ENCODE measurements at regions not wholly inside any gene's neighbourhood (a gene's known extent, or its start where the extent isn't known, plus 50 kb on each side); places are given as distances from the start of the nearest gene placed in this dataset.

DNA sequence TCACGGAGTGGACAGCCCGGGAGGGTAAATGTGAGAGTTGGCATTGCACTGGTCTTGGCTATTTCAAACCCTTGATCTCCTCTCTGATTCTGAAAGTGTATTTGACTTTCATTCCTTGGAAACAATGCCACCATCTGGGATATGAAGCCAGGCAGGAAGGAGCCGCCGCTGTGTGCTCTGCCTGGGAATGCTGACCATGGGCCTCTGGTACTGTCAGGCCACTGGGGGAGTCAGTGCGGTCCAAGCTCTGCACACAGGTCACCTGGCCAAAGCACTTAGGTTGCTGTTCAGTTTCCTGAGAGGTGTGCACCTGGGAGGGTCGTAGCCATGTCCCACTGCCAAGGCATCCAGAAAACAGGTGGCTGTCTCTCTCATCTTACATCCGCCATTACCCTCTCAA, 68.5 kb upstream of the SHH start:
- no peak overlapping the region for H3K4me3 ChIP-seq (ENCODE audit: low read depth, low read length)
- DNase-seq (ENCODE audit: low read depth), result no peak
- TF ChIP-seq, protein P1, sequence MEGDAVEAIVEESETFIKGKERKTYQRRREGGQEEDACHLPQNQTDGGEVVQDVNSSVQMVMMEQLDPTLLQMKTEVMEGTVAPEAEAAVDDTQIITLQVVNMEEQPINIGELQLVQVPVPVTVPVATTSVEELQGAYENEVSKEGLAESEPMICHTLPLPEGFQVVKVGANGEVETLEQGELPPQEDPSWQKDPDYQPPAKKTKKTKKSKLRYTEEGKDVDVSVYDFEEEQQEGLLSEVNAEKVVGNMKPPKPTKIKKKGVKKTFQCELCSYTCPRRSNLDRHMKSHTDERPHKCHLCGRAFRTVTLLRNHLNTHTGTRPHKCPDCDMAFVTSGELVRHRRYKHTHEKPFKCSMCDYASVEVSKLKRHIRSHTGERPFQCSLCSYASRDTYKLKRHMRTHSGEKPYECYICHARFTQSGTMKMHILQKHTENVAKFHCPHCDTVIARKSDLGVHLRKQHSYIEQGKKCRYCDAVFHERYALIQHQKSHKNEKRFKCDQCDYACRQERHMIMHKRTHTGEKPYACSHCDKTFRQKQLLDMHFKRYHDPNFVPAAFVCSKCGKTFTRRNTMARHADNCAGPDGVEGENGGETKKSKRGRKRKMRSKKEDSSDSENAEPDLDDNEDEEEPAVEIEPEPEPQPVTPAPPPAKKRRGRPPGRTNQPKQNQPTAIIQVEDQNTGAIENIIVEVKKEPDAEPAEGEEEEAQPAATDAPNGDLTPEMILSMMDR (IDR thresholded peaks at IDR 0.05; ENCODE audit: control insufficient read depth, extremely low read depth, insufficient read depth), result no peak

DNA sequence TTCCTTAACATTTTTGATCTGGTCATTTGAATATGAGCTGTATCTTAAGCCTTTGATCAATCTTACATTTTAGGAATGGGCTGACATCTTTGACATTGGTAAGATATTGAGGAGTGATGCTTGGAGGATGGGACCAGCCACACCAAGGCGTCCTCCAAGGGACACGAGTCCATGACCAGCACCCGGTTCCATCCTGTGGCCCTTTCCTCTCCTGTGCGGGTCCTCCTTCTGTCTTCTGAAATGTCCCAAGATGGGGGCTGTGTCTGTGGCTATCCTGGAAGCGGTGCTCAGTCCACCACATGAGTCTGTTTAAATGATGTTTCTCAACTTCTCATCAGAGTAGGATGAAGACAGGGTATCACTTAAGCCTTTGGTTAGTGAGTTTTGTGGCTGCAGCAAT, 67.3 kb upstream of the SHH start:
- H3K4me3 ChIP-seq (ENCODE audit: low read depth, low read length), result no peak overlapping the region
- no peak for DNase-seq (ENCODE audit: low read depth)
- TF ChIP-seq, protein P1 (IDR thresholded peaks at IDR 0.05; ENCODE audit: control insufficient read depth, extremely low read depth, insufficient read depth), result no peak

DNA sequence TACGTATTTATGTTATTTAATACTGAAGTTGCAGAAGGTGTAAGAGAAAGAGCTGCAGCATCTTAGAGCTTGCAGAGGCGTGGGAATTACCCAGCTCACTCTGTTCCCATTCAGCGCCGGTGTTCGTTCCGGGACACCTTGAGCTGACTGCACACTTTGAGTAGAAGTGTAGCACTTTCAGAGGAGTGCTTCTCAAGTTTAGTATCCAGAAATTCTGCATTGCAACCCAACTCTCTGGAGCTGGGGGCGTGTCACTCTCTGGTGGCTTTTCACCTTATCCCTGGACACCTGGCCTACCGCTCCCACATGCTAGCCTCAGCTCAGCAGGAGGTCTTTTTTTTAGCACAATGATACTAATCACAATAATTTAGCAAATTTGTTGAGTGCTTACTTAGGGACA, 66.4 kb upstream of the SHH start:
- no peak for DNase-seq (ENCODE audit: low read depth)
- TF ChIP-seq, protein P1 (IDR thresholded peaks at IDR 0.05; ENCODE audit: control insufficient read depth, extremely low read depth, insufficient read depth), result no peak
- no peak overlapping the region for H3K4me3 ChIP-seq (ENCODE audit: low read depth, low read length)

DNA sequence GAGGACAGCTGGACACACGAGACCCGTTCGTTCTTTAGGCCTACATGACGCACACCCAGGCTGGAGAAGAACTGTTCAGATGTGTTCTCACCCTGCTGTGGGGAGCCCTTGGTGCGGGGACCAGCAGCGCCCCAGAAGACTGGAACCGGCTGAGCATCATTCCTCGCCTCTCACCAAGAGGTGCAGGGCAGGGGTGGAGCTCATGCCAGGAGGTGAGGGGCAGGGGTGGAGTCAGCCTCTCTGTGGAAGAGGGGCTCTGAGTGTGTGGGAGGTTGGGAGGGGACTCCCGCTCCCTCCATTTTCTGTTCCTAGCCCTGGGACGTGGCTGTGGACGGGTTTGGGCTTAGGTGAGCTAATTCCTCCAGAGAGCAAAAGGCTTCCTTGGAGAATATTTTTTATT, 66.0 kb upstream of the SHH start:
- no peak overlapping the region for H3K4me3 ChIP-seq (ENCODE audit: low read depth, low read length)
- TF ChIP-seq, protein P1 (IDR thresholded peaks at IDR 0.05; ENCODE audit: control insufficient read depth, extremely low read depth, insufficient read depth), result no peak
- DNase-seq (ENCODE audit: low read depth), result no peak

DNA sequence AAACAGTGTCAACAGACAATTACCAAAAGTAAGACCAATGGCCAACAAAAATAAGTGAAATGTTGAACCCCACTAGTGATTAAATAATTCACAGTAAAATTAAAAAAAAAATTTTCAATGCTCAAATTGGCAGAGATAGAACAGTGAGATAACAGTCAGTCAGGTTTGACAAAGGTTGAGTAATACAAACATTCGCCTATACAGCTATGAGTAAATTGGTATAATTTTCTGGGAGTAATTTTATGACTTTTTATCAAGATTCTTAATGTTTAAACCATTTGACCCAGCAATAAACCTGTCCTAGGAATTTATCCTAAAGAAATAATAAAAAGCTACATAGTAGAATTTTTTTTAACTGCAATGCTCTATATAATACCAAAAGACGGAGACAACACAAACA, 64.9 kb upstream of the SHH start:
- no peak overlapping the region for H3K4me3 ChIP-seq (ENCODE audit: low read depth, low read length)
- DNase-seq (ENCODE audit: low read depth), result no peak
- TF ChIP-seq, protein P1 (IDR thresholded peaks at IDR 0.05; ENCODE audit: control insufficient read depth, extremely low read depth, insufficient read depth), result no peak

DNA sequence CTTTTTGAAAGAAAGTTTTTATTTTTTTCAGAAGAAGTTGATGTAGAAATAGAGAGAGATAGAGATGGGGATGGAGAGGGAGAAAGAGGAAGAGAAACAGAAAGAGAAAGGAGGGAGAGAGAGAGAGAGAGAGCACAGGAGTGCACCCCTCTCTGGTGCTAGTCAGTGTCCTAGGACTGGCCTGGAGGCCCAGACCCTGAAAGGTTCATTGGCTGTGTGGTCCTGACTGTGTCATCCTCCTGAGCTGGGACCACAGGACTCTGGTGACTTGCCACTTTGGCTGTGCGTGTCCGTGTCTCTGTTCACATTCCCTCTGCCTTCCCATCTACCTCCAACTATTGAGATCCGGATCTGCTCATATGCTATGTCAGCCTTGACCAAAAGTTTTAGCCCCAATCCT, 62.1 kb upstream of the SHH start:
- no peak overlapping the region for H3K4me3 ChIP-seq (ENCODE audit: low read depth, low read length)
- no peak for DNase-seq (ENCODE audit: low read depth)
- TF ChIP-seq, protein P1 (IDR thresholded peaks at IDR 0.05; ENCODE audit: control insufficient read depth, extremely low read depth, insufficient read depth), result no peak

DNA sequence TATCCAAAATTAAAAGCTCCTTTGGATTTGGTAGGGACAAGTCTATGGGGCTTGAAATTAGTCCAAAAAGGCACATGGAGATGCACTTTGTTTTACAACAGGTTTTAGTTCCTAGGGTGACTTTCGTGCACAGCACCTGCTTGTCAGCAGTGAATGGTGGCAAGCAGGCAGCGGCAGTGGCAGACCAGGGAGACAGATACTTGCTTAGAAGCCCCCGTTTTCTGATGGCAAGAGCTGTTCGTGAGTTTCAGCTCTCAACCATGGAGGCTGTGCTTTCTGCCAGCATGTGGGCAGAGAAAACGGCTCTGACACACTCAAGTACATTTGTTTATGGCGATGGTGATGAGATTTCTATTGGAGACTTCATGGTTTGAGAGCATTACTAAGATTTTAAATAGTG, 61.7 kb upstream of the SHH start:
- no peak overlapping the region for H3K4me3 ChIP-seq (ENCODE audit: low read depth, low read length)
- DNase-seq (ENCODE audit: low read depth), result no peak
- TF ChIP-seq, protein P1 (IDR thresholded peaks at IDR 0.05; ENCODE audit: control insufficient read depth, extremely low read depth, insufficient read depth), result no peak

All from LNCaP clone FGC (cell line).